ENCODE measurements at regions not wholly inside any gene's neighbourhood (a gene's known extent, or its start where the extent isn't known, plus 50 kb on each side); places are given as distances from the start of the nearest gene placed in this dataset.

- no peak for DNase-seq
These were observed 129.0 kb upstream of the TNFAIP3 start for GRCh38 chr6:137737836-137738596.

GRCh38 chr6:137738931-137739504 lies 128.0 kb upstream of the TNFAIP3 start:
- no peak for DNase-seq

GRCh38 chr6:137739544-137739943 lies 127.5 kb upstream of the TNFAIP3 start:
- no peak for DNase-seq

- DNase-seq, result no peak
These were observed 126.8 kb upstream of the TNFAIP3 start for GRCh38 chr6:137740091-137740755.

GRCh38 chr6:137740967-137741761 lies 125.9 kb upstream of the TNFAIP3 start:
- DNase-seq, result no peak

- DNase-seq, result no peak
These were observed 123.6 kb upstream of the TNFAIP3 start for GRCh38 chr6:137743493-137743892.

GRCh38 chr6:137744877-137745276 lies 122.2 kb upstream of the TNFAIP3 start:
- no peak for DNase-seq

GRCh38 chr6:137745321-137745720 lies 121.7 kb upstream of the TNFAIP3 start:
- no peak for DNase-seq

GRCh38 chr6:137746264-137746663 lies 120.8 kb upstream of the TNFAIP3 start:
- DNase-seq, result no peak

- DNase-seq, result no peak
These were observed 117.3 kb upstream of the TNFAIP3 start for GRCh38 chr6:137749696-137750211.

GRCh38 chr6:137750297-137750696 lies 116.8 kb upstream of the TNFAIP3 start:
- no peak for DNase-seq

GRCh38 chr6:137751768-137752560 lies 115.1 kb upstream of the TNFAIP3 start:
- DNase-seq, result no peak

GRCh38 chr6:137754366-137754765 lies 112.7 kb upstream of the TNFAIP3 start:
- no peak for DNase-seq

GRCh38 chr6:137754866-137755265 lies 112.2 kb upstream of the TNFAIP3 start:
- no peak for DNase-seq

GRCh38 chr6:137755284-137755683 lies 111.8 kb upstream of the TNFAIP3 start:
- no peak for DNase-seq

GRCh38 chr6:137756788-137757187 lies 110.3 kb upstream of the TNFAIP3 start:
- no peak for DNase-seq

GRCh38 chr6:137758661-137759060 lies 108.4 kb upstream of the TNFAIP3 start:
- no peak for DNase-seq

GRCh38 chr6:137759624-137760023 lies 107.4 kb upstream of the TNFAIP3 start:
- no peak for DNase-seq

- DNase-seq, result no peak
These were observed 106.0 kb upstream of the TNFAIP3 start for GRCh38 chr6:137761072-137761471.

GRCh38 chr6:137761487-137761886 lies 105.6 kb upstream of the TNFAIP3 start:
- DNase-seq, result no peak

GRCh38 chr6:137762168-137763090 lies 104.6 kb upstream of the TNFAIP3 start:
- no peak for DNase-seq

Measured in femur (tissue), 1 donor.